ENCODE measurements at regions not wholly inside any gene's neighbourhood (a gene's known extent, or its start where the extent isn't known, plus 50 kb on each side); places are given as distances from the start of the nearest gene placed in this dataset.

DNA sequence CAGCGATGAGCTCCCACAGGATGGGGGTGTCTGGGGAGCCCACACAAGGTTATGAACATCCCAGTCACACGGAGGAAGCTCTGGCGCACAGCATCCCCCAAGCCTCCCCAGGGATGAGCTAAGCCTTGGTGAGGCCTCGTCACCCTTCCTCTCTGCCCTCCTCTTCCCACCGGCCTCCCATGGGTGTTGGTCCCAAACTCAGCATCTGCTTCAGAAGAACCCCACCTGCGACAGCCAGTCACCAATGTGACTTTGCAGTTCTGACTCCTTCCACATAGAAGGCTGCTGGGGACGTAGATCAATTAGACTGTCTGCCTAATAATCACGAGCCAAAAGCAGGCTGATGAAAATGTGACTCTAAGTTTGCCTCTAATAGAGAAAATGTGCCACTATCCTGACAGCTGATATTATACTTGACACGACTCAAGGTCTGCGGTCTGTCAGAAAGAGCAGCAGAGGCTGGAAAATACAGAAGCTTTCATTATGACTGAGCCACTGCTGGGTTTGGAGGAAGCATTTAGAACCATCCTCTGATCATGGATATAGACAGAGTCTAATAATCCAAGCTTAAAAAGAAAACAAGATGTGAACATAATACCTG is 116.0 kb upstream of the PFKP start:
- Histone ChIP-seq H3K36me3 (no peaks in the 10 kb centered on the region), H3K4me1 (no peaks in the 10 kb centered on the region), H3K27ac (no peak overlapping the region), H3K27me3 (no peaks in the 10 kb centered on the region), H3K9me3 (no peaks in the 10 kb centered on the region), H3K4me3 (no peak overlapping the region)
- DNase-seq, result no peak
- no peak for TF ChIP-seq POLR2A (IDR thresholded peaks at IDR 0.05)
- TF ChIP-seq, protein P1, sequence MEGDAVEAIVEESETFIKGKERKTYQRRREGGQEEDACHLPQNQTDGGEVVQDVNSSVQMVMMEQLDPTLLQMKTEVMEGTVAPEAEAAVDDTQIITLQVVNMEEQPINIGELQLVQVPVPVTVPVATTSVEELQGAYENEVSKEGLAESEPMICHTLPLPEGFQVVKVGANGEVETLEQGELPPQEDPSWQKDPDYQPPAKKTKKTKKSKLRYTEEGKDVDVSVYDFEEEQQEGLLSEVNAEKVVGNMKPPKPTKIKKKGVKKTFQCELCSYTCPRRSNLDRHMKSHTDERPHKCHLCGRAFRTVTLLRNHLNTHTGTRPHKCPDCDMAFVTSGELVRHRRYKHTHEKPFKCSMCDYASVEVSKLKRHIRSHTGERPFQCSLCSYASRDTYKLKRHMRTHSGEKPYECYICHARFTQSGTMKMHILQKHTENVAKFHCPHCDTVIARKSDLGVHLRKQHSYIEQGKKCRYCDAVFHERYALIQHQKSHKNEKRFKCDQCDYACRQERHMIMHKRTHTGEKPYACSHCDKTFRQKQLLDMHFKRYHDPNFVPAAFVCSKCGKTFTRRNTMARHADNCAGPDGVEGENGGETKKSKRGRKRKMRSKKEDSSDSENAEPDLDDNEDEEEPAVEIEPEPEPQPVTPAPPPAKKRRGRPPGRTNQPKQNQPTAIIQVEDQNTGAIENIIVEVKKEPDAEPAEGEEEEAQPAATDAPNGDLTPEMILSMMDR (IDR thresholded peaks at IDR 0.05), result no peak

DNA sequence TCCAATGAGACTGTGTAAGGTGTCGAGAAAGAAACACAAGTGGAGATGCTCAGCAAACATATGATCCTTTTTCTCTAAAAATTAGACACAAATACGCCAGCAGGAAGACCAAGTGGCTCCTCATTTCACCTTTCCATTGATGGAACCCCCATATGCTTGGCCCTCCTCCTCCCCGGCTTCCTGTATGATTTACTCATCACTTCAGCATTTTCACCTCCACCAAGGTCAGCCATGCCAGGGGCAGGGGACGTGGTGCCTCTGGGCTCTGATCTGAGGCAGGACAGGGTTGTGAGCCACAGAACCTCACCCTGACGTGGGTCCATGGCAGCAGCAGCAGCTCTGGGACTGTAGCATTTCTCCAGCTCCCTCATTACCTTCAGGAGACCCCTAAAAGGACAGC is 116.8 kb upstream of the PFKP start:
- TF ChIP-seq, protein P1 (IDR thresholded peaks at IDR 0.05), result no peak
- TF ChIP-seq POLR2A (IDR thresholded peaks at IDR 0.05), result no peak
- Histone ChIP-seq H3K4me1 (no peaks in the 10 kb centered on the region), H3K36me3 (no peaks in the 10 kb centered on the region), H3K27ac (no peak overlapping the region), H3K9me3 (no peaks in the 10 kb centered on the region), H3K27me3 (no peaks in the 10 kb centered on the region), H3K4me3 (no peak overlapping the region)
- no peak for DNase-seq

DNA sequence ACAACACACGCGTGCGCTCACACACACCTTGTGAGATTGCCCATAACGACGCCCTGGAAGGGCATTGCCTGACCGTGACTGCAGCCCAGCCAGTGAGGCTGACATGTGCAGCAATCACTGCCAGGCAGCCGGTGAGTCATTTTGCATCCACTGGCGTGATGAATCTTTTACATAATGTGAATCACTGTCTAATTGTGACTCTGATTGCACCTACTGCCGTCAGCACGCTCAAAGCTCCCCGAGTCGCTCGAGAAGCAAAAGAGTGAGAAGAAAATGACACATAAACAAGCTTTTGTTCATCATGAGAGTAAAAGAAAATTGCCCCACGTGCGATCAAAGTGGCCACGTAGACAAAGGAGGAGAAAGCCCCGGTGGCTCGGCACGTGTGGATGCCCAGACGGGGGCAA is 117.4 kb upstream of the PFKP start:
- Histone ChIP-seq H3K27me3 (no peaks in the 10 kb centered on the region), H3K4me1 (no peaks in the 10 kb centered on the region), H3K27ac (no peak overlapping the region), H3K9me3 (no peaks in the 10 kb centered on the region), H3K36me3 (no peaks in the 10 kb centered on the region), H3K4me3 (no peak overlapping the region)
- no peak for TF ChIP-seq POLR2A (IDR thresholded peaks at IDR 0.05)
- TF ChIP-seq, protein P1 (IDR thresholded peaks at IDR 0.05), result no peak
- no peak for DNase-seq

DNA sequence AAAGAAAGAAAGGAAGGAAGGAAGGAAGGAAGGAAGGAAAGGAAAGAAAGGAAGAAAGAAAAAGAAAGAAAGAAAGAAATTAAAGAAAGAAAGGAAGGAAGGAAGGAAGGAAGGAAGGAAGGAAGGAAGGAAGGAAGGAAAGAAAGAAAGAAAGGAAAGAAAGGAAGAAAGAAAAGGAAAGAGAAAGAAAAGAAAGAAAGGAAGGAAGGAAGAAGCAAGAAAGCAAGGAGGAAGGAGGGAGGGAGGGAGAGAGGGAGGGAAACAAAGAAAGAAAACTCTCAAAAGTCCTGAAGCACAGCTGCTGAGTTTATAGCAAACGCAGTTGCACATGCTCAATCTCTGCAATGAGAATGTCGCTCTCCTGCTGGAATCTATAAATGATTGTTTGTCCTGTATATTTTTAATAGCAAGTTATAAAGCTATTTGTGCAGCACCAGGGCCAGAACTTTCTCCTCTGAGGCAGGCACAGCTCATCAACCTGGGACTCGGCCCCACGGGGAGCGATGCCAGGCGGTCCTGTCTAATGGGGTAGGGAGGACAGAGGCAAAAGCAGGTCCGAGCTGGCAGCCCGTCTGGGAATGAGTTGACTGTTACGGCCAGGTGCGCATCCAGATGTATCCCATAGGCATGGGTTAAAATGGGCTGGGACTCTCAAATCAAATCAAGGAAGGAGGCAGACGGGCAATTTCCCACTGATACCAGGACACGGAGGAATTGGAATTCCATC is 118.0 kb upstream of the PFKP start:
- Histone ChIP-seq H3K4me3 (no peak overlapping the region), H3K36me3 (no peaks in the 10 kb centered on the region), H3K27me3 (no peaks in the 10 kb centered on the region), H3K9me3 (no peaks in the 10 kb centered on the region), H3K27ac (no peak overlapping the region), H3K4me1 (no peaks in the 10 kb centered on the region)
- DNase-seq, result no peak
- TF ChIP-seq, protein P1 (IDR thresholded peaks at IDR 0.05), result no peak
- no peak for TF ChIP-seq POLR2A (IDR thresholded peaks at IDR 0.05)

DNA sequence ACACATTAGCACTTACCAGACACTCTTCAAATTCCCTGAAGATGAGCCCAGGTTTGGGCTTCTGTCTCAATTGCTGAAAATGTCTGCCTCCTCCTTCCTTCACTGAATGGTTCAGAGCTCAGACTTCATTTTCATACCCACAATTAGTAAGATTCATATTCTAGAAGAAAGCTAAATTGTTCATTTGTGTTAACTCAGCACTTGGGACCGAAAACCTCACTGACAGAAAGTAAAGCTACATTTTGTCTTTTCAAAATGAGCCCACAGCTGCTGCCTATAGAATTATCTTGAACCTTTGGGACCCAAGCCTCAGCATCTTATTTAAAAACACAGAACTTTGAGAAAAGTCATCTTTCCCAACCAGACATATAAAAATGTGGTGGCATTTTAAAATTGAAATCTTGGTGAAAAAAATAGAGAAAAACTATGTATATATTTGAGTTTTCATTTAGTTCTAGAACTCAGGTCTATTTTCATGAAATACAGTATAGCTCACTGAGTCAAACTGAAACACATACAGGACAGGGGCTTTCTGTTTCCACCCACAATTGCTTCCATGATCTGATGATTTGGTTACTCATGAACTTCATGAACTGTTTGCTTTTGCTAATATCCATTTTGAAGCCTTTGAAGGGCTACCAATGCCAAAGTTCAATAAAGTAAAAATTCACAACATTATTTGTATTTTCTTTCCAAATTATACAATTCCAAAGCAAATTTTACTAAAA is 119.1 kb upstream of the PFKP start:
- Histone ChIP-seq H3K27me3 (no peaks in the 10 kb centered on the region), H3K27ac (no peak overlapping the region), H3K4me3 (no peak overlapping the region), H3K9me3 (no peaks in the 10 kb centered on the region), H3K4me1 (no peaks in the 10 kb centered on the region), H3K36me3 (no peaks in the 10 kb centered on the region)
- no peak for TF ChIP-seq POLR2A (IDR thresholded peaks at IDR 0.05)
- TF ChIP-seq, protein P1 (IDR thresholded peaks at IDR 0.05), result no peak
- DNase-seq, result no peak
